ENCODE measurements at regions not wholly inside any gene's neighbourhood (a gene's known extent, or its start where the extent isn't known, plus 50 kb on each side); places are given as distances from the start of the nearest gene placed in this dataset.

- TF ChIP-seq, protein P1, sequence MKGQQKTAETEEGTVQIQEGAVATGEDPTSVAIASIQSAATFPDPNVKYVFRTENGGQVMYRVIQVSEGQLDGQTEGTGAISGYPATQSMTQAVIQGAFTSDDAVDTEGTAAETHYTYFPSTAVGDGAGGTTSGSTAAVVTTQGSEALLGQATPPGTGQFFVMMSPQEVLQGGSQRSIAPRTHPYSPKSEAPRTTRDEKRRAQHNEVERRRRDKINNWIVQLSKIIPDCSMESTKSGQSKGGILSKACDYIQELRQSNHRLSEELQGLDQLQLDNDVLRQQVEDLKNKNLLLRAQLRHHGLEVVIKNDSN (CRISPR knock-in tag; IDR thresholded peaks at IDR 0.05): no peak
- no peak for TF ChIP-seq TEAD1 (CRISPR knock-in tag; IDR thresholded peaks at IDR 0.05)
- TF ChIP-seq, protein P2, sequence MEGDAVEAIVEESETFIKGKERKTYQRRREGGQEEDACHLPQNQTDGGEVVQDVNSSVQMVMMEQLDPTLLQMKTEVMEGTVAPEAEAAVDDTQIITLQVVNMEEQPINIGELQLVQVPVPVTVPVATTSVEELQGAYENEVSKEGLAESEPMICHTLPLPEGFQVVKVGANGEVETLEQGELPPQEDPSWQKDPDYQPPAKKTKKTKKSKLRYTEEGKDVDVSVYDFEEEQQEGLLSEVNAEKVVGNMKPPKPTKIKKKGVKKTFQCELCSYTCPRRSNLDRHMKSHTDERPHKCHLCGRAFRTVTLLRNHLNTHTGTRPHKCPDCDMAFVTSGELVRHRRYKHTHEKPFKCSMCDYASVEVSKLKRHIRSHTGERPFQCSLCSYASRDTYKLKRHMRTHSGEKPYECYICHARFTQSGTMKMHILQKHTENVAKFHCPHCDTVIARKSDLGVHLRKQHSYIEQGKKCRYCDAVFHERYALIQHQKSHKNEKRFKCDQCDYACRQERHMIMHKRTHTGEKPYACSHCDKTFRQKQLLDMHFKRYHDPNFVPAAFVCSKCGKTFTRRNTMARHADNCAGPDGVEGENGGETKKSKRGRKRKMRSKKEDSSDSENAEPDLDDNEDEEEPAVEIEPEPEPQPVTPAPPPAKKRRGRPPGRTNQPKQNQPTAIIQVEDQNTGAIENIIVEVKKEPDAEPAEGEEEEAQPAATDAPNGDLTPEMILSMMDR (IDR thresholded peaks at IDR 0.05): no peak
- TF ChIP-seq FOXJ3 (CRISPR knock-in tag; IDR thresholded peaks at IDR 0.05; ENCODE audit: borderline replicate concordance): no peak
- no peak for TF ChIP-seq RELA (CRISPR knock-in tag; IDR thresholded peaks at IDR 0.05; ENCODE audit: borderline replicate concordance)
Observed at GRCh38 chr15:39051626-39052322, 487.2 kb upstream of the RASGRP1 start.
